Upper lobe of left lung (tissue), 6 donors: ENCODE measurements at regions not wholly inside any gene's neighbourhood (a gene's known extent, or its start where the extent isn't known, plus 50 kb on each side); places are given as distances from the start of the nearest gene placed in this dataset.

ENCODE experiments used
- ATAC-seq, 2 donors: fragments of 200-7000 bp; cut with Tn5 transposase; one replicate each; pipeline ENCODE4 v1.9.1; 2022; ENCODE audit warnings: mild to moderate bottlenecking in 2 of 2, moderate library complexity in 2 of 2; ENCODE audit not compliant: low FRiP score in 2 of 2
- DNase-seq, 2 donors: peaks; one replicate each; pipeline ENCODE4 v3.0.0-alpha.2; 2019 to 2020
- H3K27ac ChIP-seq, 4 donors: fragments of 200-600 bp; sonication (generic); one replicate each; pipeline ENCODE4 v1.5.1; 2016 to 2019
- H3K27me3 ChIP-seq, 4 donors: fragments of 200-600 bp; sonication (generic); one replicate each; pipeline ENCODE4 v1.5.1; 2017 to 2019
- H3K36me3 ChIP-seq, 4 donors: fragments of 200-600 bp; sonication (generic); one replicate each; pipeline ENCODE4 v1.5.1; 2016 to 2019
- H3K4me1 ChIP-seq, 4 donors: fragments of 200-600 bp; sonication (generic); one replicate each; pipeline ENCODE4 v1.5.1; 2018 to 2019
- H3K4me3 ChIP-seq, 4 donors: fragments of 200-600 bp; sonication (generic); one replicate each; pipeline ENCODE4 v1.5.1; 2017 to 2019; ENCODE audit warnings: mild to moderate bottlenecking in 2 of 4, moderate library complexity in 1 of 4
- H3K9me3 ChIP-seq, 4 donors: fragments of 200-600 bp; sonication (generic); one replicate each; pipeline ENCODE4 v1.5.1; 2018 to 2019
- EP300 ChIP-seq, 4 donors: sonication (generic); formaldehyde crosslinking; IDR thresholded peaks; one replicate each; pipeline ENCODE4 v1.5.1; 2017; ENCODE audit warnings: antibody characterized with exemption in 4 of 4, control low read depth in 2 of 4
- POLR2A ChIP-seq, 4 donors: fragments of 450-650 bp; IDR thresholded peaks; one replicate each; pipeline ENCODE4 v1.5.1; 2016 to 2017; ENCODE audit warnings: antibody characterized with exemption in 4 of 4, mild to moderate bottlenecking in 2 of 4
- POLR2AphosphoS5 ChIP-seq, 2 donors: sonication (generic); formaldehyde crosslinking; IDR thresholded peaks; one replicate each; pipeline ENCODE4 v1.5.1; 2017; ENCODE audit warnings: antibody characterized with exemption in 2 of 2
- WGBS, 2 donors: methylation state at CpG; one replicate each; pipeline ENCODE4 v1.1.5; 2017 to 2018; 5-methylcytosine and 5-hydroxymethylcytosine counted together
- small RNA-seq, 4 donors: library from RNA; depleted of rRNA; stranded (forward); fragments of <200 nt; gene quantifications; one replicate each; pipeline ENCODE3, GENCODE V24; 2016
- TF ChIP-seq, protein P1 (sequence below), 6 experiments: fragments of 450-650 bp in 4 of 6; fragments of 200-600 bp in 2 of 6; sonication (generic) in 2 of 6; IDR thresholded peaks; one replicate each; pipeline ENCODE4 v1.5.1; 2016 to 2019; ENCODE audit warnings: antibody characterized with exemption in 6 of 6
- donor health status: DM: no; HTN: no; CAD: no; lungs with moderate emphysema.
- donor health status: DM: no; HTN: yes; CAD: no; lungs with severe emphysema.

DNA sequence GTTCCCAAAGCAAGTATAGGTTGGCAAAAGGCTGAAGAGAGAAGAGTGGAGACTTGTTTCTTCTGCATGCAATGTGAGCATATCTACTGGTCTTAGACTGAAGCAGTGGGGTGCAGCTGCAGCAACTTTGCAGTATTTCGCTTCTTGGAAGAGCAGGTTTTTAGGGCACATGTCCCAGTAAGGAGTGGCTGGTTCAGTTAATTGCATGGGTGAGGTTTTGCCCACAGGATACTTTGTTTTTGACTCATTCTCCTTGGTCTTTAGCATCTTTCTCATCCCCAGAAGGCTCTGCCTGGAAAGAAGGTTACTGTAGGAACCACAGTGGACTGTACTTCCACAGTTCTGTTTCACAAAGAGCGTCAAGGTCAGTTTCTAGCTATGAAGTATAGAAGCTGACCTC, 68.0 kb upstream of the NR3C2 start:
- peaks cover 0 to 8% (median 3%) of the 10 kb centered on the region in 4 donors for H3K4me1 ChIP-seq
- TF ChIP-seq POLR2A (IDR thresholded peaks at IDR 0.05) (no peak), POLR2AphosphoS5 (IDR thresholded peaks at IDR 0.05) (no peak), EP300 (IDR thresholded peaks at IDR 0.05) (no peak)
- TF ChIP-seq, protein P1, sequence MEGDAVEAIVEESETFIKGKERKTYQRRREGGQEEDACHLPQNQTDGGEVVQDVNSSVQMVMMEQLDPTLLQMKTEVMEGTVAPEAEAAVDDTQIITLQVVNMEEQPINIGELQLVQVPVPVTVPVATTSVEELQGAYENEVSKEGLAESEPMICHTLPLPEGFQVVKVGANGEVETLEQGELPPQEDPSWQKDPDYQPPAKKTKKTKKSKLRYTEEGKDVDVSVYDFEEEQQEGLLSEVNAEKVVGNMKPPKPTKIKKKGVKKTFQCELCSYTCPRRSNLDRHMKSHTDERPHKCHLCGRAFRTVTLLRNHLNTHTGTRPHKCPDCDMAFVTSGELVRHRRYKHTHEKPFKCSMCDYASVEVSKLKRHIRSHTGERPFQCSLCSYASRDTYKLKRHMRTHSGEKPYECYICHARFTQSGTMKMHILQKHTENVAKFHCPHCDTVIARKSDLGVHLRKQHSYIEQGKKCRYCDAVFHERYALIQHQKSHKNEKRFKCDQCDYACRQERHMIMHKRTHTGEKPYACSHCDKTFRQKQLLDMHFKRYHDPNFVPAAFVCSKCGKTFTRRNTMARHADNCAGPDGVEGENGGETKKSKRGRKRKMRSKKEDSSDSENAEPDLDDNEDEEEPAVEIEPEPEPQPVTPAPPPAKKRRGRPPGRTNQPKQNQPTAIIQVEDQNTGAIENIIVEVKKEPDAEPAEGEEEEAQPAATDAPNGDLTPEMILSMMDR (IDR thresholded peaks at IDR 0.05), result no peak
- no peaks in the 10 kb centered on the region for H3K27me3 ChIP-seq
- no peak overlapping the region for H3K27ac ChIP-seq
- no peaks in the 10 kb centered on the region for H3K9me3 ChIP-seq
- ATAC-seq (no peak), DNase-seq (no peak)
- WGBS, 2 donors, result 80 to 94% methylated on average over 2 of the region's 2 CpGs
- H3K36me3 ChIP-seq, result no peaks in the 10 kb centered on the region
- no peak overlapping the region for H3K4me3 ChIP-seq

DNA sequence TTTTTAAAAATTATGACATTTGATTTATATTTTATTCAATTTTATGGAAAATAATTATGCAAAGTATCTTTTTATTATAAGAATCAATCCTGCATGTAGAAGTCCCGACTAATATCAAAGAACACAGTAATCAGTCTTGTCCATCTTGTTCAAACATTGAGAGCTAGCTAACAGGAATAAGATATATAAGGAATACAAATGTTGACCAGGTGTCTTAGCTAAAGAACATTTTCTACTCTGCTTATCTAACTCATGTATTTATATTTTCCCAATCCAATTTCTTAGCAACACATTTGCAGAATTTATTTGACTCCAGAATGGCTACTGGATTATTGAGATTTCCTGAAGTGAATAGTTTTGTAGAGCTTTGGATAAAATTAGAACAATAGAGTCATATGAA, 61.5 kb upstream of the NR3C2 start:
- ATAC-seq (no peak), DNase-seq (no peak)
- H3K9me3 ChIP-seq, result no peaks in the 10 kb centered on the region
- H3K27me3 ChIP-seq, result no peaks in the 10 kb centered on the region
- no peaks in the 10 kb centered on the region for H3K36me3 ChIP-seq
- no peak overlapping the region for H3K27ac ChIP-seq
- WGBS, 2 donors, result 0 to 65% methylated on average over 1 of the region's 1 CpG
- H3K4me3 ChIP-seq, result no peak overlapping the region
- H3K4me1 ChIP-seq, result no peaks in the 10 kb centered on the region
- no peak for TF ChIP-seq POLR2AphosphoS5 (IDR thresholded peaks at IDR 0.05)
- no peak for TF ChIP-seq EP300 (IDR thresholded peaks at IDR 0.05)
- TF ChIP-seq, protein P1 (IDR thresholded peaks at IDR 0.05), result no peak
- no peak for TF ChIP-seq POLR2A (IDR thresholded peaks at IDR 0.05)

DNA sequence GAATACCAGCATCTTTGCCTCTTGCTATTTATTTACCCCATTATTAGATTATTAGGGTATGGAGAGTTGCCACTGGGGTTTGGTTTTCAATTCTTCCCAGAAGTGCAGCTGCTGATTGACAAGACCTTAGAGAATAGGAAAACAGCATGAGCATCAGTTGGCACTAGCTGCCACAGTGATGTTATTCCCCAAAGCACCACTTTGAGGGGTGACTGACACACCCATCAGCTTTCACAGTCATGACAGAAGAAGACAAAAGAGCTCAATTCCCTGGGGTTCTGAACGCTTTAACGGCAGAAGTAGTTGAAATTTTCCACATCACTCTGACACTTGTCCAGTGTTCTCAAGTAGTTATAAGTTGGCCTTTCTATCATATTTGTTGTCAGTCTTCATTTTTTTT, 55.0 kb upstream of the NR3C2 start:
- H3K4me3 ChIP-seq, result no peak overlapping the region
- no peaks in the 10 kb centered on the region for H3K4me1 ChIP-seq
- DNase-seq (no peak), ATAC-seq (no peak)
- no peaks in the 10 kb centered on the region for H3K27me3 ChIP-seq
- no peak overlapping the region for H3K27ac ChIP-seq
- no peaks in the 10 kb centered on the region for H3K36me3 ChIP-seq
- TF ChIP-seq POLR2AphosphoS5 (IDR thresholded peaks at IDR 0.05) (no peak), EP300 (IDR thresholded peaks at IDR 0.05) (no peak), POLR2A (IDR thresholded peaks at IDR 0.05) (no peak)
- TF ChIP-seq, protein P1 (IDR thresholded peaks at IDR 0.05), result no peak
- 78 to 79% methylated on average over 2 of the region's 2 CpGs for WGBS, 2 donors
- H3K9me3 ChIP-seq, result no peaks in the 10 kb centered on the region

DNA sequence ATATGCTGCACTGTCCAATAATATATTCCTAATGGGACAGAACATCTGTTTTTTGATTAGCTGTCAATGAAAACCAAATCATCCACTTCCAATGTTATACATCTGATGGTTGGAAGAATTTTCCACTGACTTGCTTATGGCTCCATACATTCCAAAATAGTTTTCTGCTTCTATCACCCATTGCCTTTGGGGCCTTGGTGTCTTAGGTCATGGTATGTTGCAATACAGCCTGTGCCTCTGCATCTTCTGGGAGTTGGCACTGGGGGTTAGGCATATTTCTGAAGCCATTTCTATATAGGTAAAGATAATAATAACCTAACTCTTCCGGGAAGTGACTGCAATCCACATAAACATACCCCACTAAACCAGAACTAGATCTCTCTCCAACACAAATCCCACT, 53.2 kb upstream of the NR3C2 start:
- Histone ChIP-seq H3K27me3 (no peaks in the 10 kb centered on the region), H3K4me3 (no peak overlapping the region), H3K9me3 (no peaks in the 10 kb centered on the region), H3K4me1 (no peaks in the 10 kb centered on the region), H3K27ac (no peak overlapping the region), H3K36me3 (no peaks in the 10 kb centered on the region)
- DNase-seq, result no peak
- no peak for ATAC-seq
- WGBS, 2 donors, result 79 to 87% methylated on average over 1 of the region's 1 CpG
- no peak for TF ChIP-seq EP300 (IDR thresholded peaks at IDR 0.05)
- no peak for TF ChIP-seq POLR2AphosphoS5 (IDR thresholded peaks at IDR 0.05)
- TF ChIP-seq POLR2A (IDR thresholded peaks at IDR 0.05), result no peak
- TF ChIP-seq, protein P1 (IDR thresholded peaks at IDR 0.05), result no peak

Small RNA genes lying in the stretch of these regions (small RNA-seq; reads per million reads assigned to genes)
- gene RNA5SP166, result 0 reads per million in 4 donors
- 0 reads per million in 4 donors for gene RNU7-197P
